ENCODE measurements at regions not wholly inside any gene's neighbourhood (a gene's known extent, or its start where the extent isn't known, plus 50 kb on each side); places are given as distances from the start of the nearest gene placed in this dataset.

GRCh38 chr13:31937436-31937835, 94.1 kb upstream of the FRY start:
- DNase-seq (ENCODE audit: low spot score) (no peak), ATAC-seq (ENCODE audit: low FRiP score) (no peak)
- no peak for TF ChIP-seq CTCF (IDR thresholded peaks at IDR 0.05)

- no peak for ATAC-seq (ENCODE audit: low FRiP score)
- DNase-seq (ENCODE audit: low spot score) = no peak
- TF ChIP-seq CTCF (IDR thresholded peaks at IDR 0.05) = no peak
Measured at GRCh38 chr13:31940076-31940475, 91.5 kb upstream of the FRY start.

GRCh38 chr13:31943591-31943990, 88.0 kb upstream of the FRY start:
- TF ChIP-seq CTCF (IDR thresholded peaks at IDR 0.05) = no peak
- ATAC-seq (ENCODE audit: low FRiP score) (no peak), DNase-seq (ENCODE audit: low spot score) (no peak)

- TF ChIP-seq CTCF (IDR thresholded peaks at IDR 0.05) = no peak
- DNase-seq (ENCODE audit: low spot score) = no peak
- ATAC-seq (ENCODE audit: low FRiP score) = no peak
Measured at GRCh38 chr13:31944262-31945160, 87.1 kb upstream of the FRY start.

- TF ChIP-seq CTCF (IDR thresholded peaks at IDR 0.05) = no peak
- ATAC-seq (ENCODE audit: low FRiP score) (peak; percentile 94), DNase-seq (ENCODE audit: low spot score) (peak; percentile 75)
Measured at GRCh38 chr13:31945202-31945961, 86.2 kb upstream of the FRY start.

- ATAC-seq (ENCODE audit: low FRiP score) = no peak
- TF ChIP-seq CTCF (IDR thresholded peaks at IDR 0.05) = no peak
- no peak for DNase-seq (ENCODE audit: low spot score)
Measured at GRCh38 chr13:31946091-31946770, 85.3 kb upstream of the FRY start.

Data from omental fat pad (tissue), 3 donors.